SK-N-SH treated with all-trans-retinoic acid at 6 μM for 48 hours (cell line): ENCODE measurements at regions not wholly inside any gene's neighbourhood (a gene's known extent, or its start where the extent isn't known, plus 50 kb on each side); places are given as distances from the start of the nearest gene placed in this dataset.

Experiments used
- ATAC-seq: fragments of 200-7000 bp; cut with Tn5 transposase; 3 replicates; pipeline ENCODE4 v1.9.1; 2020; ENCODE audit warnings: mild to moderate bottlenecking, moderate library complexity
- ARNTL ChIP-seq: fragments of 450-650 bp; formaldehyde crosslinking; IDR thresholded peaks from 2 replicates; pipeline ENCODE4 v1.5.0; 2020; ENCODE audit warnings: low read depth, mild to moderate bottlenecking, moderate library complexity, borderline replicate concordance
- BACH2 ChIP-seq: fragments of 250-450 bp; sonication (Bioruptor Pico); IDR thresholded peaks from 2 replicates; pipeline ENCODE4 v1.9.0; 2021; ENCODE audit warnings: mild to moderate bottlenecking, borderline replicate concordance
- CSDC2 ChIP-seq: fragments of 250-450 bp; sonication (Bioruptor Pico); IDR thresholded peaks from 2 replicates; pipeline ENCODE4 v1.5.0; 2020; ENCODE audit warnings: mild to moderate bottlenecking, moderate library complexity
- ESRRG ChIP-seq: fragments of 250-450 bp; sonication (Bioruptor Pico); IDR thresholded peaks from 2 replicates; pipeline ENCODE4 v1.6.1; 2021; ENCODE audit warnings: mild to moderate bottlenecking
- OSR1 ChIP-seq: fragments of 250-450 bp; sonication (Bioruptor Pico); IDR thresholded peaks from 2 replicates; pipeline ENCODE4 v1.8.0; 2022; ENCODE audit warnings: moderate library complexity, mild to moderate bottlenecking, inconsistent platforms
- PPARA ChIP-seq: fragments of 250-450 bp; sonication (Bioruptor Pico); IDR thresholded peaks from 2 replicates; pipeline ENCODE4 v1.5.0; 2020; ENCODE audit warnings: mild to moderate bottlenecking, borderline replicate concordance
- RARB ChIP-seq: fragments of 250-450 bp; sonication (Bioruptor Pico); IDR thresholded peaks from 2 replicates; pipeline ENCODE4 v1.8.0; 2021; ENCODE audit warnings: mild to moderate bottlenecking, moderate library complexity
- SNAI2 ChIP-seq: fragments of 250-450 bp; sonication (Bioruptor Pico); IDR thresholded peaks from 2 replicates; pipeline ENCODE4 v1.5.0; 2020; ENCODE audit warnings: mild to moderate bottlenecking, moderate library complexity
- TCF4 ChIP-seq: fragments of 250-450 bp; sonication (Bioruptor Pico); IDR thresholded peaks from 2 replicates; pipeline ENCODE4 v1.8.0; 2021; ENCODE audit warnings: mild to moderate bottlenecking, moderate library complexity, borderline replicate concordance
- TOX ChIP-seq: fragments of 250-450 bp; sonication (Bioruptor Pico); IDR thresholded peaks from 2 replicates; pipeline ENCODE4 v1.8.0; 2021; ENCODE audit warnings: mild to moderate bottlenecking, moderate library complexity, borderline replicate concordance
- ZC3H10 ChIP-seq: fragments of 250-450 bp; sonication (Bioruptor Pico); IDR thresholded peaks from 2 replicates; pipeline ENCODE4 v1.5.1; 2021; ENCODE audit warnings: mild to moderate bottlenecking, moderate library complexity
- ZFP3 ChIP-seq: fragments of 250-450 bp; sonication (Bioruptor Pico); IDR thresholded peaks from 2 replicates; pipeline ENCODE4 v1.5.0; 2020; ENCODE audit warnings: mild to moderate bottlenecking, moderate library complexity
- ZFP30 ChIP-seq: fragments of 450-650 bp; formaldehyde crosslinking; IDR thresholded peaks from 2 replicates; pipeline ENCODE4 v1.5.0; 2022; ENCODE audit warnings: mild to moderate bottlenecking, moderate library complexity
- ZNF565 ChIP-seq: fragments of 450-650 bp; formaldehyde crosslinking; conservative IDR thresholded peaks from 2 replicates; pipeline ENCODE4 v1.5.0; 2020; ENCODE audit warnings: low read depth, mild to moderate bottlenecking, moderate library complexity
- ZNF70 ChIP-seq: fragments of 450-650 bp; formaldehyde crosslinking; IDR thresholded peaks from 2 replicates; pipeline ENCODE4 v1.5.0; 2020; ENCODE audit warnings: mild to moderate bottlenecking, moderate library complexity
- ZNF8 ChIP-seq: fragments of 450-650 bp; formaldehyde crosslinking; IDR thresholded peaks from 2 replicates; pipeline ENCODE4 v1.5.0; 2020; ENCODE audit warnings: mild to moderate bottlenecking, moderate library complexity
- TF ChIP-seq, protein P1 (sequence below): fragments of 250-450 bp; sonication (Bioruptor Pico); IDR thresholded peaks from 2 replicates; pipeline ENCODE4 v1.5.1; 2020; ENCODE audit warnings: low read depth, mild to moderate bottlenecking, moderate library complexity
- TF ChIP-seq, protein P2 (sequence below): fragments of 250-450 bp; sonication (Bioruptor Pico); IDR thresholded peaks from 2 replicates; pipeline ENCODE4 v1.8.0; 2020; ENCODE audit warnings: mild to moderate bottlenecking, moderate library complexity, borderline replicate concordance
- TF ChIP-seq, protein P3 (sequence below): fragments of 250-450 bp; sonication (Bioruptor Pico); IDR thresholded peaks from 2 replicates; pipeline ENCODE4 v1.5.1; 2021; ENCODE audit warnings: mild to moderate bottlenecking, moderate library complexity
- TF ChIP-seq, protein P4 (sequence below): fragments of 250-450 bp; sonication (Bioruptor Pico); IDR thresholded peaks from 2 replicates; pipeline ENCODE4 v1.8.0; 2021; ENCODE audit warnings: low read depth, mild to moderate bottlenecking, moderate library complexity, borderline replicate concordance

DNA sequence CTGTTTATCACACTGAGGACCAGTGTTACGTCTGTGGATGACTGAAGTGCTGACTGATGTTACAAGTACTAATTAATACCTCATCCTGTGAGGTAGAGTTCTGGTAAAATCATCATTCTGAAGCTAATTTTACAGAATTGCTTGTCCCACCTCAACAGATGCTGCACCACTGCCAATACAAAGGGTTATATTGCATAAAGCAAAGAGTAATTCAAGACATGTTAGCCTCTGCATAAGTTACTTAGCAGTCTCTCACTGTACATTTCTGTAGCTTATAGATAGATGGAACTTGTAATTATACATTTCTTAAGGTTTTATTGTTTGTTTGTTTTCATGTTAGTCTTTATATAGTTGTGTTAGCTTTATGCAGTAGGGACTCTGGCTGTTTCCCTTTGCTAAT, 513.6 kb downstream of the ANXA1 start:
- ATAC-seq = no peak
- TF ChIP-seq ZNF70 (CRISPR knock-in tag) = no peak
- no peak for TF ChIP-seq BACH2
- TF ChIP-seq PPARA (CRISPR knock-in tag) = no peak
- TF ChIP-seq, protein P1, sequence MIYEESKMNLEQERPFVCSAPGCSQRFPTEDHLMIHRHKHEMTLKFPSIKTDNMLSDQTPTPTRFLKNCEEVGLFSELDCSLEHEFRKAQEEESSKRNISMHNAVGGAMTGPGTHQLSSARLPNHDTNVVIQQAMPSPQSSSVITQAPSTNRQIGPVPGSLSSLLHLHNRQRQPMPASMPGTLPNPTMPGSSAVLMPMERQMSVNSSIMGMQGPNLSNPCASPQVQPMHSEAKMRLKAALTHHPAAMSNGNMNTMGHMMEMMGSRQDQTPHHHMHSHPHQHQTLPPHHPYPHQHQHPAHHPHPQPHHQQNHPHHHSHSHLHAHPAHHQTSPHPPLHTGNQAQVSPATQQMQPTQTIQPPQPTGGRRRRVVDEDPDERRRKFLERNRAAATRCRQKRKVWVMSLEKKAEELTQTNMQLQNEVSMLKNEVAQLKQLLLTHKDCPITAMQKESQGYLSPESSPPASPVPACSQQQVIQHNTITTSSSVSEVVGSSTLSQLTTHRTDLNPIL = no peak
- TF ChIP-seq TOX (CRISPR knock-in tag) = no peak
- no peak for TF ChIP-seq ZNF8
- TF ChIP-seq ZNF565 (CRISPR knock-in tag) = no peak
- TF ChIP-seq CSDC2 = no peak
- TF ChIP-seq, protein P2, sequence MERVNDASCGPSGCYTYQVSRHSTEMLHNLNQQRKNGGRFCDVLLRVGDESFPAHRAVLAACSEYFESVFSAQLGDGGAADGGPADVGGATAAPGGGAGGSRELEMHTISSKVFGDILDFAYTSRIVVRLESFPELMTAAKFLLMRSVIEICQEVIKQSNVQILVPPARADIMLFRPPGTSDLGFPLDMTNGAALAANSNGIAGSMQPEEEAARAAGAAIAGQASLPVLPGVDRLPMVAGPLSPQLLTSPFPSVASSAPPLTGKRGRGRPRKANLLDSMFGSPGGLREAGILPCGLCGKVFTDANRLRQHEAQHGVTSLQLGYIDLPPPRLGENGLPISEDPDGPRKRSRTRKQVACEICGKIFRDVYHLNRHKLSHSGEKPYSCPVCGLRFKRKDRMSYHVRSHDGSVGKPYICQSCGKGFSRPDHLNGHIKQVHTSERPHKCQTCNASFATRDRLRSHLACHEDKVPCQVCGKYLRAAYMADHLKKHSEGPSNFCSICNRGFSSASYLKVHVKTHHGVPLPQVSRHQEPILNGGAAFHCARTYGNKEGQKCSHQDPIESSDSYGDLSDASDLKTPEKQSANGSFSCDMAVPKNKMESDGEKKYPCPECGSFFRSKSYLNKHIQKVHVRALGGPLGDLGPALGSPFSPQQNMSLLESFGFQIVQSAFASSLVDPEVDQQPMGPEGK (CRISPR knock-in tag) = no peak
- no peak for TF ChIP-seq ZFP30
- no peak for TF ChIP-seq ESRRG (CRISPR knock-in tag)
- TF ChIP-seq OSR1 (CRISPR knock-in tag) = no peak

DNA sequence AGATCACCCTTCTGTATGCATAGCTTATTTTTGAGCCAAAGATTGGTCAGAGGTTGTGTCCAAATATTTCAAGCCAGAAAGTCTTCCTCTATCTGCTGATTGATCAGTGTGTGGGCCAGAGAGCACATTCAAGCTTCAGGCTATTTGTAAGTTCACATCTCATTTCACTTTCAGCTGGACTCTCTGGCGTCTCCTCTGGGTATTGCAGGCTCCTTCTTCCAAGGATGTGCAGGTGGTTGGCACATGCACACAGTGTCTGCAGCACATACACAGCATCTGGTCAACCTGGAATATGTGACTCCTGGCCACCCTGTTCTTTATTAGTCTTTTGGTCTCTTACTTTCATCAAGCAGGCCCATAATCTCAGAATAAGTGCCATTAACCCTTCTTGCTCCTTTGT, 516.1 kb downstream of the ANXA1 start:
- ATAC-seq = 0 out of 3 replicates have a peak, but pooled peaks have one; percentile 48
- no peak for TF ChIP-seq TOX (CRISPR knock-in tag)
- TF ChIP-seq BACH2 = no peak
- TF ChIP-seq PPARA (CRISPR knock-in tag) = no peak
- TF ChIP-seq ZC3H10 (CRISPR knock-in tag) = no peak
- TF ChIP-seq, protein P2 (CRISPR knock-in tag) = no peak
- TF ChIP-seq TCF4 = no peak
- no peak for TF ChIP-seq ARNTL (CRISPR knock-in tag)
- TF ChIP-seq, protein P1 = no peak
- no peak for TF ChIP-seq ZFP3 (CRISPR knock-in tag)
- TF ChIP-seq RARB = no peak
- no peak for TF ChIP-seq ZFP30
- TF ChIP-seq ZNF70 (CRISPR knock-in tag) = no peak
- TF ChIP-seq ZNF8 = no peak
- TF ChIP-seq, protein P3, sequence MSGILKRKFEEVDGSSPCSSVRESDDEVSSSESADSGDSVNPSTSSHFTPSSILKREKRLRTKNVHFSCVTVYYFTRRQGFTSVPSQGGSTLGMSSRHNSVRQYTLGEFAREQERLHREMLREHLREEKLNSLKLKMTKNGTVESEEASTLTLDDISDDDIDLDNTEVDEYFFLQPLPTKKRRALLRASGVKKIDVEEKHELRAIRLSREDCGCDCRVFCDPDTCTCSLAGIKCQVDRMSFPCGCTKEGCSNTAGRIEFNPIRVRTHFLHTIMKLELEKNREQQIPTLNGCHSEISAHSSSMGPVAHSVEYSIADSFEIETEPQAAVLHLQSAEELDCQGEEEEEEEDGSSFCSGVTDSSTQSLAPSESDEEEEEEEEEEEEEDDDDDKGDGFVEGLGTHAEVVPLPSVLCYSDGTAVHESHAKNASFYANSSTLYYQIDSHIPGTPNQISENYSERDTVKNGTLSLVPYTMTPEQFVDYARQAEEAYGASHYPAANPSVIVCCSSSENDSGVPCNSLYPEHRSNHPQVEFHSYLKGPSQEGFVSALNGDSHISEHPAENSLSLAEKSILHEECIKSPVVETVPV = no peak
- TF ChIP-seq OSR1 (CRISPR knock-in tag) = no peak
- TF ChIP-seq ZNF565 (CRISPR knock-in tag) = no peak
- TF ChIP-seq, protein P4, sequence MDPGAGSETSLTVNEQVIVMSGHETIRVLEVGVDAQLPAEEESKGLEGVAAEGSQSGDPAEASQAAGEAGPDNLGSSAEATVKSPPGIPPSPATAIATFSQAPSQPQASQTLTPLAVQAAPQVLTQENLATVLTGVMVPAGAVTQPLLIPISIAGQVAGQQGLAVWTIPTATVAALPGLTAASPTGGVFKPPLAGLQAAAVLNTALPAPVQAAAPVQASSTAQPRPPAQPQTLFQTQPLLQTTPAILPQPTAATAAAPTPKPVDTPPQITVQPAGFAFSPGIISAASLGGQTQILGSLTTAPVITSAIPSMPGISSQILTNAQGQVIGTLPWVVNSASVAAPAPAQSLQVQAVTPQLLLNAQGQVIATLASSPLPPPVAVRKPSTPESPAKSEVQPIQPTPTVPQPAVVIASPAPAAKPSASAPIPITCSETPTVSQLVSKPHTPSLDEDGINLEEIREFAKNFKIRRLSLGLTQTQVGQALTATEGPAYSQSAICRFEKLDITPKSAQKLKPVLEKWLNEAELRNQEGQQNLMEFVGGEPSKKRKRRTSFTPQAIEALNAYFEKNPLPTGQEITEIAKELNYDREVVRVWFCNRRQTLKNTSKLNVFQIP (CRISPR knock-in tag) = no peak
- no peak for TF ChIP-seq CSDC2
- TF ChIP-seq SNAI2 = no peak

DNA sequence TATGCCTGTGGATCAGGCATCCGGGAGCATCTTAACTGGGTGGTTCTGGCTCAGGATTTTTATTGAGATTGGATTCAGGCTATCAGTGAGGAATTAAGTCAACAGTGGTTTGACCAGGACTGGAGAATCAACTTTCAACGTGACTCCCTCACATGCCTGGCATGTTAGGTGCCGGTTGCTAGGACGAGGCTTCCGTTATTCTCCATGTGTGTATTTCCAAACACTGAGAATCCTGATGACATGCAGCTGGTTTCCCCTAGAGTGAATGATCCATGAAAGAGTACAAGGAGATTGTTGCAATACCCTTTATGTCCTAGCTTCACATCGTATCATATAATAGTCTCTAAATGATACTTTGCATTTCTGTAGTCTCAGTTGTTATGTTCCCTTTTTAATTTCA, 529.2 kb downstream of the ANXA1 start:
- no peak for ATAC-seq
- TF ChIP-seq PPARA (CRISPR knock-in tag) (no peak), ZNF70 (CRISPR knock-in tag) (no peak), SNAI2 (no peak)
